Kidney glomerular epithelial cell (primary cell): ENCODE measurements at regions not wholly inside any gene's neighbourhood (a gene's known extent, or its start where the extent isn't known, plus 50 kb on each side); places are given as distances from the start of the nearest gene placed in this dataset.
"Not testable (repeated sequence)": the region's sequence is repeated elsewhere in the genome, so short reads cannot be mapped to it uniquely, and the experiment has no call there.

Experiments
- DNase-seq: peaks from one replicate; lab custom pipeline; 2025; lab: John Stamatoyannopoulos, UW

DNA sequence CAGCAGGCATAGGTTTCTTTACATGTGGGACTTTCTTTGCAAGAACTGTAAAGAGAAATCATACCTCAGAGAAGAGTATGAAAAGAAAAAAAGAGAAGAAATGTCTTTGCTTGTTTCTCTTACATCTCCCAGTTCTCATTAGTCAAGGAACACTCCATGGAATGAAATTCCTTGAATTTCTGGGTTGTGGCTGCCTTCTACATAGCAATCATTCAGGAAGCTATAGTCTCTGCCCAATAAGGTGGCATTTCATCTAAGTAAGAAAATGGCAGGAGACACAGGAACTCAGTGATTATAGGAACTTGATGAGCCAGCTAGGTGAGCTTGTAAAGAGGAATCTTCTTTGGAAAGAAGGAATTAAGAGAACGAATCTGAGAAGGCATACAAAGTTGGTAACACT is 197.0 kb upstream of the FKBP1C start:
- no peak for DNase-seq

GRCh38 chr6:63022631-63023030 is 188.6 kb upstream of the FKBP1C start:
- DNase-seq = no peak

GRCh38 chr6:63023726-63024125 is 187.5 kb upstream of the FKBP1C start:
- DNase-seq = no peak

- DNase-seq = no peak
These were observed 162.1 kb upstream of the FKBP1C start for GRCh38 chr6:63049216-63049615.

GRCh38 chr6:63053206-63053605 is 158.1 kb upstream of the FKBP1C start:
- not testable (repeated sequence) for DNase-seq

DNA sequence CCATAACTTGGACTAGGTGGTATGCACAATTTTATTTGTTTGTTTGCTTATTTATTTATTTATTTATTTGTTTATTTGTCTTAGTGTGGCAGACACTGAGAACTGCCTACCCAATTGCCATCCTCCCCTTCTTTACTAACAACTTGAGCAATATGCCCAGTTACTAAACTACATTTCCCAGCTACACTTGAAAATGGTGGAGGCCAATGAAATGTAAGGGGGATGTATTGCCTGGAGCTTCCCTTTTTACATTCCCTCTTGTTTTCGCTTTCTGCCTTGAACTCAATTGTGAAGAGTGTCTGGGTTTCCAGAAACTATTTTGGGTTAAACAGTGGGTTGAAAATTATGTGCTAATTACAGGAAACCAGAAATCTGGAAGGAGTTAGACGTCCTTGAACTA is 152.7 kb upstream of the FKBP1C start:
- no peak for DNase-seq

- DNase-seq = no peak
These were observed 147.5 kb upstream of the FKBP1C start for GRCh38 chr6:63063631-63064271.

- DNase-seq = peak; percentile 1
These were observed 145.1 kb upstream of the FKBP1C start for GRCh38 chr6:63066055-63066704.

DNA sequence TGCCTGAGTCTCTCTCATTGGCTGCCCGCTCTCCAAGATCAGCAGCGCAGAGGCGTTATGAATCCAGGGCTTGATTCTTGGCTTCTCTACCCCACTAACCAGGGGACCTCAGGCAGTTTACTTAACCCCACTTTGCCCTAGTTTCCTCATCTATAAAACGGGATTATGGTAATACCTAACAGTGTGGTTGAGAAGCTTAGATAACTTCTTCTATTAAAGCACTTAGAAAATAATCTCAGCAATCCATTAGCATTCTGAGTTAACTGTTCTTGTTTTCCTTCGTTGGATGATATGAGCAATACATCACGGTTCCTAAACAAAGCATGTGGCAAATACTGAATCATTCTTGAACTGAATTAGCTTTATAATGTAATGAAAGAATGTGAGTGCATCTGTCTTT is 116.3 kb upstream of the FKBP1C start:
- DNase-seq = no peak

DNA sequence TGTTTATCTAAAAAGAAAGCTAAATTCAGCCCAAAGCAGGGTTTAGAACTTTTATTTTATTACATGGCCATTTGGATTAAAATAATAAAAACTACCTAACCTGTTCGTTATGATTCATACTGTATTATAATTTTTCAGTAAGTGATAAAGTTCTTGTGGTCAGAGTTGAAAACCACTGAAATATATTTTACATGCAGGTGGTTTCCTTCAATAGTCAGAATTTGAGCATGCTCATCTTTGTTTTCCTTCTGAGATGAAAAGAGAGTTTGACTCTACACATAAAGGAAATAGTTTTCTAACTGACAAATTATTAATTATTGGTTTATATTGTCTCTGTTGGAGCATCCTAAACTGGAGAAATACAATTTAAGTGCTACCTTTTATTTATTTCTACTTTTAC is 114.0 kb upstream of the FKBP1C start:
- no peak for DNase-seq

DNA sequence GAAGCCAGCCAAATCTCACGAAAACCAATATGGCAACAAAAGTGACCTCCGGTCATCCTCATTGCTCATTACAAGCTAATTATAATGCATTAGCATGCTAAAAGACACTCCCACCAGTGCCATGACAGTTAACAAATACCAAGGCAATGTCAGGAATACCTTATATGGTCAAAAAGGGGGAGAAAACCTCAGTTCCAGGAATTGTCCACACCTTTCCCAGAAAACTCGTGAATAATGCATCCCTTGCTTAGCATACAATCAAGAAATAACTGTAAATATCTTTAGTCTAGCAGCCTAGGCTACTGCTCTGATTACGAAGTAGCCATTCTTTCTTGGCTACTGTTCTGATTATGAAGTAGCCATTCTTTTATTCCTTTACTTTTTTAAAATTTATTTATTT is 112.5 kb upstream of the FKBP1C start:
- DNase-seq = no peak

DNA sequence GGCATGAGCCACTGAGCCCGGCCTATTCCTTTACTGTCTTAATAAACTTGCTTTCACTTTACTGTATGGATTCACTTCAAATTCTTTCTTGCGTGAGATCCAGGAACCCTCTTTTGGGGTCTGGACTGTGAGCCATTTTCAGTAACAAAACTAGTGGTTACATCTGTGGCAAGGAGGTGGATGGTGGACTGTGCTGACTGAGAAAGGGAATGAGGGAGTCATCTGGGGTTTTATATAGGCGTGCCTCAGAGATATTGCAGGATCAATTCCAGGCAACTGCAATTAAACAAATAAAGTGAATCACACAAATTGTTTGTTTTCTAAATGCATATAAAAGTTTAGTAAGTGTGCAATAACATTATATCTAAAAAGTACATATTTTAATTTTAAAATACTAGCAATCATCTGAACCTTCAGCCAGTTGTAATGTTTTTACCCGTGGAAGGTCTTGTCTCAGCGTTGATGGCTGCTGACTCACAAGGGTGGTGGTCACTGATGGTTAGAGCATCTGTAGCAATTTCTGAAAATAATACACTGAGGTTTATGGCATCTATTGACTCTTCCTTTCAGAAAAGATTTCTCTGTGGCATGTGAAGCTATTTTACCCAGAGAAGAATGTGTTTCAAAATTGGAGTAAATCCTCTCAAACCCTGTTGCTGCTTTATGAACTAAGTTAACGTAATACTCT is 111.4 kb upstream of the FKBP1C start:
- DNase-seq = no peak

DNA sequence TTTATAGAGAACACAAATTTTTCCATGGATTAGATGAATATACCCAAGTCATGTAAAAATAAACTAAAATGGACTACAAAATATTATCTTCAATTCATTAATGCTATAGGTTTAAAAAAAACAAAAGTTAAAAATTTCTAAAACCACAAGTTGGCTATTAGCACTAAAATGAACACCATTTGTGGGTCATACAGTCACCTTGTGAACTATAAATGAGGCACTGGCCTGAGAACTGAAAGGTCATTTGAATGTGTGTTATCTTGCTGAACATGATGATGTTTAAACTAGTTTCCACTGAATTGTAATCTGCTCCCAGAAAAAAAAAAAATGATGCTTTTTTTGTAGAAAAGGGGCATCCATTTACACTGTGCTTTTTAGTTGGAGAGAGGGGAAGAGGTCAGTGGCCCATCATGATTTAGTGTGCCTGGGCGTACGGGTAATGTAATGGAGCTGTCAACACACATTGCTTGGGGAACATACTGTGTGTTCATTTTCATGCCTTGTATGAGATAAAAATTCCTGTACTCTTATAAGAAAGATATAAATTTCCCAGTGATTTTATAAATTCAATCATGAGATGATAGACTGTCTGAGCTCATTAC is 96.6 kb upstream of the FKBP1C start:
- DNase-seq = no peak

DNA sequence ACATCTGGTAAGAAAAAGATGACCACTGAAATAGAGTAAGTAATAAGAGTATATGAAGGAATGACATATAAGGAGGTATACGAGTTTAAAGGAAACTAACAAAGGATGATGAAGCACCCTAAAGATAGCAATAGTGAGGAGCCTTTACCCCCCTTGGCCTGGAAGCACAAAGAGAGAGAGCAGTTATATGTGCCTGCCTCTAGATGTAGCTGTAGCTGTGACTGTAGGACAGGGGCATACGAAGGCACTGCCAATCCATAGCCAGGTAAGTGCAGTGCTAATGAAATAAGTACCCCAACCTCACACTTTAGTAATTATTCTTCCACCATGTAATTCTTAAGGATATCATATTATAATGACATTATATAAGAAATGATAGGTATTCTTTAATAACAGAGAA is 90.1 kb upstream of the FKBP1C start:
- DNase-seq = no peak

GRCh38 chr6:63140114-63140513 is 71.2 kb upstream of the FKBP1C start:
- DNase-seq = no peak

- no peak for DNase-seq
These were observed 70.5 kb upstream of the FKBP1C start for GRCh38 chr6:63140692-63141318.

GRCh38 chr6:63149730-63150129 is 61.5 kb upstream of the FKBP1C start:
- no peak for DNase-seq

DNA sequence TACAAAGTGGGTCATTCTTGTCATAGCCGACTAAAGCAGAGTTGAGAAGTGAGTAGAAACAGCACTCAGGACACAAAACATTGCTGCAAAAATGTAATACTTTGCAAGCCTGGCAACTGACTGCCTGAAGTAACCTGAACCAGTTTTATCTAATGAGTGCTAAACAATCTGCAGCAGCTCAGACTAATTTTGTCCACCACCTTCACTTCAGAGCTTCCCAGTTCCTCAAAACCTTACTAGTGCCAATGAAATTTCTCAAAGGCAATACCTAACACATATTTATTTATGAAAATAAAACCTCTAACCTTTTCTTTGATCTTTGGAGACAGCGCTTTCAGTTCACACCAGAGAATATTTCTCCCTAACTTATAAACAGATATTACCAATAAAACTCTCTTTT is 56.7 kb upstream of the FKBP1C start:
- no peak for DNase-seq
